ENCODE measurements at regions not wholly inside any gene's neighbourhood (a gene's known extent, or its start where the extent isn't known, plus 50 kb on each side); places are given as distances from the start of the nearest gene placed in this dataset.

- no peaks in the 10 kb centered on the region for H3K4me1 Mint-ChIP-seq
- no peak overlapping the region for H3K27ac Mint-ChIP-seq
- Histone ChIP-seq H2AFZ (replicated peaks) (no peak overlapping the region), H3K4me1 (no peaks in the 10 kb centered on the region), H3K79me2 (ENCODE audit: low read depth) (no peaks in the 10 kb centered on the region), H3K4me3 (no peak overlapping the region), H3K27me3 (no peaks in the 10 kb centered on the region), H3F3A (ENCODE audit: low read depth) (no peaks in the 10 kb centered on the region), H3K27ac (no peak overlapping the region), H3K9me3 (ENCODE audit: low read depth) (peaks cover 38% of the 10 kb centered on the region), H4K20me1 (ENCODE audit: low read depth) (no peaks in the 10 kb centered on the region), H3K4me2 (no peak overlapping the region), H3K9ac (no peak overlapping the region), H3K36me3 (no peaks in the 10 kb centered on the region)
- H3K4me3 Mint-ChIP-seq, result no peak overlapping the region
- H3K27me3 Mint-ChIP-seq (ENCODE audit: insufficient read depth, low read depth), result no peaks in the 10 kb centered on the region
- no peaks in the 10 kb centered on the region for H3K36me3 Mint-ChIP-seq
- no peak for DNase-seq (ENCODE audit: low spot score)
- TF ChIP-seq EZH2 (IDR thresholded peaks at IDR 0.05), result no peak
- TF ChIP-seq, protein P1, sequence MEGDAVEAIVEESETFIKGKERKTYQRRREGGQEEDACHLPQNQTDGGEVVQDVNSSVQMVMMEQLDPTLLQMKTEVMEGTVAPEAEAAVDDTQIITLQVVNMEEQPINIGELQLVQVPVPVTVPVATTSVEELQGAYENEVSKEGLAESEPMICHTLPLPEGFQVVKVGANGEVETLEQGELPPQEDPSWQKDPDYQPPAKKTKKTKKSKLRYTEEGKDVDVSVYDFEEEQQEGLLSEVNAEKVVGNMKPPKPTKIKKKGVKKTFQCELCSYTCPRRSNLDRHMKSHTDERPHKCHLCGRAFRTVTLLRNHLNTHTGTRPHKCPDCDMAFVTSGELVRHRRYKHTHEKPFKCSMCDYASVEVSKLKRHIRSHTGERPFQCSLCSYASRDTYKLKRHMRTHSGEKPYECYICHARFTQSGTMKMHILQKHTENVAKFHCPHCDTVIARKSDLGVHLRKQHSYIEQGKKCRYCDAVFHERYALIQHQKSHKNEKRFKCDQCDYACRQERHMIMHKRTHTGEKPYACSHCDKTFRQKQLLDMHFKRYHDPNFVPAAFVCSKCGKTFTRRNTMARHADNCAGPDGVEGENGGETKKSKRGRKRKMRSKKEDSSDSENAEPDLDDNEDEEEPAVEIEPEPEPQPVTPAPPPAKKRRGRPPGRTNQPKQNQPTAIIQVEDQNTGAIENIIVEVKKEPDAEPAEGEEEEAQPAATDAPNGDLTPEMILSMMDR (IDR thresholded peaks at IDR 0.05), result no peak
- TF ChIP-seq EZH2phosphoT487 (IDR thresholded peaks at IDR 0.05), result no peak
- H3K9me3 Mint-ChIP-seq, result peaks cover 14% of the 10 kb centered on the region
Measured at GRCh38 chr17:22654447-22654846, 962.1 kb downstream of the KCNJ18 start.

DNA sequence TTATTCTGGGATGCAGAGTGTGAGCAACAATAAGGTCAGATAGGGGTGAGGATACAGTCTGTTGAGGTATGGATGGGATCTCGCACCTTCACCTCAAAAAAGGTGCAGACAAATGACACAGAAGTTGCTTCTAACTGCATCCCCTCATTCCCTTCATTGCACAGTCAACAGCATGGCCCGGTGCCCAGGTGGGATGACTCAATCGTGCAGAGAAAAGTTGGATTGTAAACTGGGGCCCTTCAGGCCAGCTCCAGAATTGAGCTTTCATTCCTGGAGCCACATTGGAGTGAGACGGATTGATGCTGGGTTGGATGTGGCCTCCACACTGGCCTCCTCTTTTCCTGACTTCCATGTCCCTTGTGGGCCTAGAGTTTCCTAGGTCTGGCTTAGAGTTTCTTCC, 977.4 kb downstream of the KCNJ18 start:
- H2AFZ ChIP-seq (replicated peaks), result no peak overlapping the region
- no peak for DNase-seq (ENCODE audit: low spot score)
- H3K27me3 ChIP-seq, result no peaks in the 10 kb centered on the region
- no peaks in the 10 kb centered on the region for H4K20me1 ChIP-seq (ENCODE audit: low read depth)
- H3K27ac Mint-ChIP-seq, result no peak overlapping the region
- peaks cover 38% of the 10 kb centered on the region for H3K9me3 Mint-ChIP-seq
- H3F3A ChIP-seq (ENCODE audit: low read depth), result no peaks in the 10 kb centered on the region
- no peak overlapping the region for H3K4me3 Mint-ChIP-seq
- H3K4me1 ChIP-seq, result no peaks in the 10 kb centered on the region
- no peaks in the 10 kb centered on the region for H3K36me3 ChIP-seq
- no peak overlapping the region for H3K4me3 ChIP-seq
- H3K27me3 Mint-ChIP-seq (ENCODE audit: insufficient read depth, low read depth), result peaks cover 2% of the 10 kb centered on the region
- no peak overlapping the region for H3K9ac ChIP-seq
- no peaks in the 10 kb centered on the region for H3K79me2 ChIP-seq (ENCODE audit: low read depth)
- no peak overlapping the region for H3K4me2 ChIP-seq
- peaks cover 38% of the 10 kb centered on the region for H3K9me3 ChIP-seq (ENCODE audit: low read depth)
- H3K27ac ChIP-seq, result no peak overlapping the region
- TF ChIP-seq, protein P1 (IDR thresholded peaks at IDR 0.05), result no peak
- TF ChIP-seq EZH2phosphoT487 (IDR thresholded peaks at IDR 0.05), result no peak
- TF ChIP-seq EZH2 (IDR thresholded peaks at IDR 0.05), result no peak
- no peaks in the 10 kb centered on the region for H3K36me3 Mint-ChIP-seq
- H3K4me1 Mint-ChIP-seq, result no peaks in the 10 kb centered on the region

- no peak for DNase-seq (ENCODE audit: low spot score)
- H3K4me3 ChIP-seq, result no peak overlapping the region
- peaks cover 44% of the 10 kb centered on the region for H3K9me3 ChIP-seq (ENCODE audit: low read depth)
- no peaks in the 10 kb centered on the region for H3K36me3 Mint-ChIP-seq
- H3K27ac Mint-ChIP-seq, result no peak overlapping the region
- TF ChIP-seq EZH2phosphoT487 (IDR thresholded peaks at IDR 0.05) (no peak), EZH2 (IDR thresholded peaks at IDR 0.05) (no peak)
- TF ChIP-seq, protein P1 (IDR thresholded peaks at IDR 0.05), result no peak
- no peaks in the 10 kb centered on the region for H3K79me2 ChIP-seq (ENCODE audit: low read depth)
- no peak overlapping the region for H2AFZ ChIP-seq (replicated peaks)
- H3K27me3 ChIP-seq, result no peaks in the 10 kb centered on the region
- no peak overlapping the region for H3K9ac ChIP-seq
- H3K9me3 Mint-ChIP-seq, result peaks cover 42% of the 10 kb centered on the region
- H3K27me3 Mint-ChIP-seq (ENCODE audit: insufficient read depth, low read depth), result peaks cover 2% of the 10 kb centered on the region
- no peaks in the 10 kb centered on the region for H3K4me1 ChIP-seq
- no peaks in the 10 kb centered on the region for H3K4me1 Mint-ChIP-seq
- no peak overlapping the region for H3K4me3 Mint-ChIP-seq
- H3K36me3 ChIP-seq, result no peaks in the 10 kb centered on the region
- H3K27ac ChIP-seq, result no peak overlapping the region
- no peak overlapping the region for H3K4me2 ChIP-seq
- H4K20me1 ChIP-seq (ENCODE audit: low read depth), result no peaks in the 10 kb centered on the region
- H3F3A ChIP-seq (ENCODE audit: low read depth), result no peaks in the 10 kb centered on the region
Measured at GRCh38 chr17:22671110-22671509, 978.8 kb downstream of the KCNJ18 start.

Data from neural progenitor cell (in vitro differentiated cells).